Fibroblast of skin of right biceps (primary cell): ENCODE measurements at regions not wholly inside any gene's neighbourhood (a gene's known extent, or its start where the extent isn't known, plus 50 kb on each side); places are given as distances from the start of the nearest gene placed in this dataset.

Experiments used
- DNase-seq: peaks from one replicate; pipeline ENCODE4 v3.0.0-alpha.2; 2013

GRCh38 chr9:118976160-118976559 is 393.1 kb downstream of the BRINP1 start:
- no peak for DNase-seq

GRCh38 chr9:118984607-118985006 is 384.6 kb downstream of the BRINP1 start:
- DNase-seq = no peak

DNA sequence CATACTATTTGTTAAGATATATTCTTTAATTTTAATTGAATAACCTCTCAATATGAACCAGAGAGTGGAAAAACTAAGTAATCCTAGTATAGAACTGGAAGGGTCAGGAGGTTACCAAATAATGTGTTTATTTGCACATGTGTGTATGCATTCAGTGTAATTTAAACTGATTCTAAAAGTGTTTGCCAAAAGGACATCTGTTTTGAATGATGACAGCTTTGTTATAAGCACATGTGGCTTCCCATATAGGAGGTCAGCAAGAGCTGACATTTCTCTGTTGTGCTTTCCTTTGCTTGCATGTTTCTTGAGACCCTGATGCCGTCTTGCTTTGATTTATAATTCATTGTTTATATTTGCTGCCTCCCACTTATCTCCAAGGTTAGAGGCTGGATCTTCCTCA is 383.4 kb downstream of the BRINP1 start:
- no peak for DNase-seq

GRCh38 chr9:118987167-118987566 is 382.1 kb downstream of the BRINP1 start:
- DNase-seq = no peak

- DNase-seq = no peak
Observed at GRCh38 chr9:118990949-118991348, 378.3 kb downstream of the BRINP1 start.

DNA sequence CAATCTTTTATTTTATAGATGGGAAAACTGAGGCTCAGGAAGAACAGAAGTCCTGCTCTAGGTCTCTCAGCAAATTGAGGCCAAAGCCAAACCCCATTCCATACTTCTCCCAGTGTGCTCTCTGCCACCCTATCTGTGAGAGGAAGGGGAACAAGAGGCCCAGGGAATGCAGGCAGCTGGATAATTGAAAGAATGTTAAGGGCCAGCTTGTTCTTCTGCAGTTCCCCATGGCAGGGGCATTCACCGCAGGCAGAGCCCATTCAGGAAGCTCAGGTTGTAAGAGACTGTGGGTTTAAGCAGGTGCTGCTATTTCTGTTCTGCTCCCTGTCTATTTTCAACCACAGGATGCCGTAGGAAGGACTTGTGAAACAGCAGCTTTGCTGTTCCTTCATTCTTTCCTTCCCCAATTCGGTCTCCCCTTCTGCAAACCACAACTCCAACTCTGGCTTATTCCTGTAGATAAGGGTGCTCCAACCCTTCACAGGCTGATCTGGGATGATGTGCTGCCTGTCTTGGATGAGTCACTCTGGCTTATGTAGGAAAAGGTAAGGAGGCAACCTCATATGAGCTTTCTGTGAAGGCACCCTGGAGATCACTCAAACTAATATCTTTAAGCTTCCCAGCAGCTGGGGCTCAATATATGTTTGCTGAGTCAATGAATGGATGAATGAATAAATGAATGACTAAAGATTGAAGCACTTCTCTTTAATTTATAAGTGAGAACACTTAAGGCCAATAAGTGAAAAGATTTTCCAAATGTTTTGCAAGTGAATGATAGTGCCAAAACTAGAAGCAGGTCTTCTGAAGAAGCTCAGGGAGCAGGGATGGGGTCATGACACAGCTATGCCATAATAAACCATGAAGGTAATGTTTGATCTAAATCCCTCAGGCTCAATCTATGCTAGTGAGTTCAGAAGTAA is 377.6 kb downstream of the BRINP1 start:
- DNase-seq = peak; percentile 21

GRCh38 chr9:118992813-118993794 is 376.1 kb downstream of the BRINP1 start:
- peak; percentile 23 for DNase-seq

- DNase-seq = no peak
Observed at GRCh38 chr9:118993965-118994364, 375.3 kb downstream of the BRINP1 start.

DNA sequence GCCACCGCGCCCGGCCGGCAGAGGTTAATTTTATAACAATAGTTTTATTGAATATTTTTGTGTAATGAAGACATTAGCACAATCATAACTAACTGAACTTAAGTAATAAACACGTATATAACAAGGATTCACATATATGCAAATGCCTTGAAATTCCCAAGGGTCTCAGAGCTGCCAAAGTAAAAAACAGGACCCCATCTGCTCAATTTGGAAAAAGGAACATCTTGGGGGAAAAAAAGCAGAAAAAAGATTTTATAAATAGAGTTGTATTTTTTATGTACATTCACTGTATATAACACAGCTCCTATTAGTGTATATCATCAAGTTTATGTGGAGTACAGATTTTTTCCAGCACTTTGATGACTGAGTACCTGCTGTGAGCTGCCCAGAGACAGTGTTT is 366.7 kb downstream of the BRINP1 start:
- no peak for DNase-seq

GRCh38 chr9:119003201-119003611 is 366.0 kb downstream of the BRINP1 start:
- peak; percentile 91 for DNase-seq

- DNase-seq = peak; percentile 89
Observed at GRCh38 chr9:119003882-119004617, 365.2 kb downstream of the BRINP1 start.

DNA sequence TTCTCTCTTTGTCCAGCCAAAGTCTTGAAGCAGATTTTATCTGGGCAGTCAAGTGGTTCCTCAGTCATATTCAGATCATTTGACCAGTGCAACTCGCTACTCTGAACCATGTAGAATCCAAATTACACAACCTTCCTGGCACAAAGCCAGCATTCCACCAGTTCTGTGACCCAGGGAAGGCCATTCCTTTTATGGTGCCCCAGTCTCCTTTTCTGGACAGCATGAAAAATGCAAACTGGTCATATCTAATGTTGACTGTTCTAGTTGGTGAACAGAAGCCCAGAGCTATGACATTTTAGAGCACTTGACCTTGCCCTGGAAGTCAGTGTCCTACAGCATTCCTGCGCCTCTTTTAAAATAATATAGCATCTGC is 364.6 kb downstream of the BRINP1 start:
- DNase-seq = peak; percentile 89

DNA sequence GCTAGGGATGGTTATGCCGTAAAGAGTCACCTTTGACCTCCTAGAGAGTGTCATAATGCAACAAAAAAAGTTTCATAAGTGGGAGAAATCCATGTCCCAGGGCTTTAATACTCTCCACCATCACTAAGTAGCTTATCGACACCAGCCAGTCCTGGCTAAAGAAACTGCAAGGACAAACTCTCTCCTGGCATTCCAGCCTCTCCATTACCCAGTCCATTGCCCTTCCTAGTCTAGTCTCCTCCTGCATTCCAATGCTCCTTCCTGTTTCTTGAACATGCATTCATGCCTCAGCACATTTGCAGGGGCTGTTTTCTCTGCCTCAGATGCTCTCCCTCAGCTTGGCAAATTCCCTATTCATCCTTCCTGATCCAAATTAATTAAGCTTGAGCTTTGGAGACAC is 364.1 kb downstream of the BRINP1 start:
- peak; percentile 63 for DNase-seq

DNA sequence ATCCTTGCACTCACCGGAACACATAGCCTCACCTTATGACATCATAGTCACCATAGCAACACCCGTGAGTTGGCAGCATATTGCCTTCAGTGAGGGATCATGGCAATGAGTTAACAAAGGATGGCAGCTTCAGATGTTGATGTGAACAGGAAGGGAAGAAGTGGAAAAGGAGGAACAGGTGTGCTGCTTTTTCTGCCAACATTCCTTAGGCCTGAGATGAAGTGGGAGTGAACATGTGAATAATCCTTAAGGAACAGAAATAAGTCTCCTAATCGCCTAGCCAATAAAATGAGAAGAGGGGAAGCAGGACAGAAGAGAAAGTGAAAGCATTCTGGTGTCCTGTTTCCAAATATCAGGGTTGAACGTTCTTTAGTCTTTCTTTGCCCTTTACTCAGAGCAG is 360.0 kb downstream of the BRINP1 start:
- peak; percentile 53 for DNase-seq

DNA sequence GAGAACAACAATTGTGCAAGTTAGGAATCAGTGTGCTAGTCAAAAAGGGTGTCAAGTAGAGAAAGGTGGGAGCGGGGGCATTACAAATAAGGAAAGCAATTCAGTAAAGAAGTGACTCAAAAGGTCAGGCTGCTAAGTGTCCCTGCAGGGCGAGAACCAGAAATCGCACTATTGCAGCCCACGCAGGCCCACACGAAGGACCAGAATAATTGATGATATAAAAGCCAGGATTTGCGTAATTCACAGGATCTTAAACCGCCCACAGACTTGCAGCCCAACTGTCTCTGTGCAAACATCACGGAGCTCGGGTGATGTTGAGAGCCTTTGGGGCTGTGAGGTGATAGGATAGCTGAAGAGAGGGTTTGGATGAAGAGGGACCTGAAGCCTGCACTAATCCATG is 349.0 kb downstream of the BRINP1 start:
- DNase-seq = no peak

GRCh38 chr9:119020730-119021333 is 348.4 kb downstream of the BRINP1 start:
- no peak for DNase-seq

GRCh38 chr9:119026120-119026519 is 343.1 kb downstream of the BRINP1 start:
- peak; percentile 34 for DNase-seq

- no peak for DNase-seq
Observed at GRCh38 chr9:119027901-119028699, 341.1 kb downstream of the BRINP1 start.

GRCh38 chr9:119029886-119030285 is 339.3 kb downstream of the BRINP1 start:
- no peak for DNase-seq

GRCh38 chr9:119033596-119033995 is 335.6 kb downstream of the BRINP1 start:
- no peak for DNase-seq

- DNase-seq = no peak
Observed at GRCh38 chr9:119036969-119037368, 332.3 kb downstream of the BRINP1 start.

- no peak for DNase-seq
Observed at GRCh38 chr9:119043996-119044395, 325.2 kb downstream of the BRINP1 start.
